ENCODE measurements at regions not wholly inside any gene's neighbourhood (a gene's known extent, or its start where the extent isn't known, plus 50 kb on each side); places are given as distances from the start of the nearest gene placed in this dataset.
A peak's percentile ranks its signal among the peaks of the same experiment; 100 is the strongest.
"Not testable (repeated sequence)": the region's sequence is repeated elsewhere in the genome, so short reads cannot be mapped to it uniquely, and the experiment has no call there.

DNA sequence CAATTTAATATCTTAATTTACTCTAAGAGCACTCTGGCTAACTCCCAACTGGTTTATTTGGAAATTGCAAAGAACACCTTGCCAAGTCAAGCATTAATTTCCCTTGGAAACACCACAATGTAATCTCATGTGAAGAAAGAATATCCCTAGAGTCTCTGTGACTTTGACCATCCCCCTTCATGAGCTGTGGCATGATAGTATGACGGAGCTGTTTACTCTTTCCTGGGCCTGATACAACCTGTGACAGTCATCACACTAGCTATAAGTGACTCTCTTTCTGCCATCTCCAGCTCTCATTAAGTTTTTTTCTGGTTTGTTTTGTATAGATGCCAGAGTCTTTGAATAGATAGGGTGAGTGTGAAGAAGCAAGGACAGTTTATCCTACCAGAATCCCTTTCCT lies 470.3 kb upstream of the JARID2 start:
- H2AFZ ChIP-seq (ENCODE audit: low read length): no peak overlapping the region
- H2BK120ac ChIP-seq (ENCODE audit: low read depth, low read length): no peak overlapping the region
- H2AK5ac ChIP-seq (ENCODE audit: low read depth, low read length): no peak overlapping the region
- H3K4ac ChIP-seq (ENCODE audit: low read length): no peak overlapping the region
- H3K36me3 ChIP-seq (replicated peaks in 1 of 2; ENCODE audit: control insufficient read depth in 2 of 2, insufficient read depth in 2 of 2, low read length in 2 of 2): no peaks in the 10 kb centered on the region
- no peak overlapping the region for H2BK12ac ChIP-seq (ENCODE audit: low read length)
- H3K23ac ChIP-seq (ENCODE audit: low read depth, low read length, poor library complexity): no peak overlapping the region
- no peaks in the 10 kb centered on the region for H3K79me1 ChIP-seq (ENCODE audit: low read depth, low read length)
- H3K18ac ChIP-seq (ENCODE audit: low read length): no peak overlapping the region
- no peak overlapping the region for H4K91ac ChIP-seq (ENCODE audit: low read depth, low read length, poor library complexity)
- no peak overlapping the region for H3K4me3 ChIP-seq (ENCODE audit: low read length in 2 of 2)
- H2BK5ac ChIP-seq (ENCODE audit: low read length): no peak overlapping the region
- H3K4me1 ChIP-seq (ENCODE audit: control insufficient read depth in 2 of 2, insufficient read depth in 1 of 2, low read depth in 1 of 2, low read length in 2 of 2): peaks cover 16 to 20% of the 10 kb centered on the region in 2 donors
- no peaks in the 10 kb centered on the region for H3K27me3 ChIP-seq (ENCODE audit: control insufficient read depth in 3 of 3, insufficient read depth in 3 of 3, low read depth in 1 of 3, low read length in 3 of 3)
- H3K9ac ChIP-seq (ENCODE audit: low read depth, low read length, poor library complexity): no peak overlapping the region
- H3K9me3 ChIP-seq (replicated peaks in 1 of 2; ENCODE audit: control insufficient read depth in 2 of 2, insufficient read depth in 1 of 2, low read depth in 1 of 2, low read length in 2 of 2): peaks cover 0 to 16% of the 10 kb centered on the region in 2 donors
- H2BK15ac ChIP-seq (ENCODE audit: low read length): no peak overlapping the region
- H4K8ac ChIP-seq (ENCODE audit: low read depth, low read length): no peak overlapping the region
- no peak overlapping the region for H3K14ac ChIP-seq (ENCODE audit: low read length)
- no peak for DNase-seq (ENCODE audit: low spot score)
- no peak overlapping the region for H3K4me2 ChIP-seq (ENCODE audit: insufficient read depth, low read length, poor library complexity, severe bottlenecking)
- no CpG with 5 or more reads among the region's 1 CpG for WGBS, 2 donors (ENCODE audit: extremely low coverage in 2 of 2, insufficient read length in 2 of 2, insufficient replicate concordance in 1 of 2)
- no peak overlapping the region for H3K27ac ChIP-seq (replicated peaks; ENCODE audit: low read length)

DNA sequence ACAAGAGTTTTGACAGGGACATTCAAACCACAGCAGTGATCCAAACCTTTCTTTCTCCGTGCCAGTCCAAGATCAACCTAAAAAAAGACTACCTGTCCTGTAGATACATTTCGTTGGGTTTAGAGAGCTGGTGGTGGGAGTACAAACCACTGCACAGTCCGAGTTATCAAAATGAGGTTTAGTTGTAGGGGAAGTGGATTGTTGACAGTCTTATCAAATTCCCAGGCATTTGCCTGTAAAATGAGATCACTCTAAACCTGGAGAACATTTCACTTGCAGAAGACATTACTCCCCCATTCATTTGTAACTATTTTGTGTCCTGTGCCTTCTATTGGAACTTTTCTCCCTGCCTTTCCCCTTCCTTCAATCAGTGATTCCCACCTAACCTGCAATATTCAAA lies 469.6 kb upstream of the JARID2 start:
- Histone ChIP-seq H3K18ac (ENCODE audit: low read length) (no peak overlapping the region), H3K9me3 (replicated peaks in 1 of 2; ENCODE audit: control insufficient read depth in 2 of 2, insufficient read depth in 1 of 2, low read depth in 1 of 2, low read length in 2 of 2) (peaks cover 0 to 16% of the 10 kb centered on the region in 2 donors), H3K23ac (ENCODE audit: low read depth, low read length, poor library complexity) (no peak overlapping the region), H3K27ac (replicated peaks; ENCODE audit: low read length) (peak overlapping the region; percentile 40), H3K4ac (ENCODE audit: low read length) (no peak overlapping the region), H2BK12ac (ENCODE audit: low read length) (no peak overlapping the region), H2AK5ac (ENCODE audit: low read depth, low read length) (no peak overlapping the region), H2AFZ (ENCODE audit: low read length) (no peak overlapping the region), H3K4me2 (ENCODE audit: insufficient read depth, low read length, poor library complexity, severe bottlenecking) (no peak overlapping the region), H3K14ac (ENCODE audit: low read length) (no peak overlapping the region), H2BK120ac (ENCODE audit: low read depth, low read length) (no peak overlapping the region), H2BK15ac (ENCODE audit: low read length) (no peak overlapping the region), H3K4me1 (ENCODE audit: control insufficient read depth in 2 of 2, insufficient read depth in 1 of 2, low read depth in 1 of 2, low read length in 2 of 2) (peaks cover 11 to 20% of the 10 kb centered on the region in 2 donors), H4K91ac (ENCODE audit: low read depth, low read length, poor library complexity) (no peak overlapping the region), H3K79me1 (ENCODE audit: low read depth, low read length) (no peaks in the 10 kb centered on the region), H2BK5ac (ENCODE audit: low read length) (no peak overlapping the region), H3K9ac (ENCODE audit: low read depth, low read length, poor library complexity) (no peak overlapping the region), H3K36me3 (replicated peaks in 1 of 2; ENCODE audit: control insufficient read depth in 2 of 2, insufficient read depth in 2 of 2, low read length in 2 of 2) (no peaks in the 10 kb centered on the region), H3K27me3 (ENCODE audit: control insufficient read depth in 3 of 3, insufficient read depth in 3 of 3, low read depth in 1 of 3, low read length in 3 of 3) (no peaks in the 10 kb centered on the region), H3K4me3 (ENCODE audit: low read length in 2 of 2) (no peak overlapping the region), H4K8ac (ENCODE audit: low read depth, low read length) (no peak overlapping the region)
- no CpG with 5 or more reads among the region's 3 CpGs for WGBS, 2 donors (ENCODE audit: extremely low coverage in 2 of 2, insufficient read length in 2 of 2, insufficient replicate concordance in 1 of 2)
- no peak for DNase-seq (ENCODE audit: low spot score)

DNA sequence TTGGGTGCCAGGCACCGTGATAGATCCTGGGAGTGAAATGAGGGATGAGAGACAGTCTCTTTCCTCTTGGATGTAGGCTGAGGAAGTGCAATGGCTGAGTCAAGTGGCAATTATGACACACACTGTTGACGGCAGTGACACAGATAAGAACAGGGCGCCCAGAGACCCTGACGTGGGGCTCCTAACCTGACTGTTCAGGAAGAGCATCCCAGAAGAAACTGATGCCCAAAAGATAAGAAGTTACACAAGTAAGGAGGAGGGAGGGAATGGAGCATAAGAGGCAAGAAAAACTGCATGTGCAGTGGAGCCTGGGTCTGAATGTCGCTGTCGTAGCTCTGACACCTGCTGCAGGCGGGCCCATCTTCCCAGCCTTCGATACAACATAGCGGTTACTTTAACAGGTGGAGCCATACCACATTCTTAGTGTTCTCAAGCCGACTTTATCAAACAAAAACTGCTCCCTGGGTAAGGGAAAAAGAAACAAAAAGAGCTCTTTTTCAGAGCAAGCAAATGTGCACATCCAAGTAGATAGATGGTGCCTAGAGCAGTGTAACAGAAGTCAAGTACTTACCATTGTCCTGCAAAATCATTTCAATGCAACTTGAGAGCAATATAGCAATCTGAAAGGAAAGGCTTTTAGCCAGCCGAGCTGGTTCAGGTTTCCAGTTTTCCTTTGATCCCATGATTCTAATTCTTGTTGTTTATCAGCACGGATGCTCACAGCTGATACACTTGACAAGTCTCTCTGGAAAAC lies 463.9 kb upstream of the JARID2 start:
- no peaks in the 10 kb centered on the region for H3K27me3 ChIP-seq (ENCODE audit: control insufficient read depth in 3 of 3, insufficient read depth in 3 of 3, low read depth in 1 of 3, low read length in 3 of 3)
- H4K91ac ChIP-seq (ENCODE audit: low read depth, low read length, poor library complexity): no peak overlapping the region
- no peaks in the 10 kb centered on the region for H3K79me1 ChIP-seq (ENCODE audit: low read depth, low read length)
- H2AK5ac ChIP-seq (ENCODE audit: low read depth, low read length): peak overlapping the region; percentile 5
- H2BK5ac ChIP-seq (ENCODE audit: low read length): no peak overlapping the region
- no peak overlapping the region for H2BK12ac ChIP-seq (ENCODE audit: low read length)
- no peak overlapping the region for H3K4me3 ChIP-seq (ENCODE audit: low read length in 2 of 2)
- H3K4me1 ChIP-seq (ENCODE audit: control insufficient read depth in 2 of 2, insufficient read depth in 1 of 2, low read depth in 1 of 2, low read length in 2 of 2): peaks cover 23 to 30% of the 10 kb centered on the region in 2 donors
- no peak overlapping the region for H3K9ac ChIP-seq (ENCODE audit: low read depth, low read length, poor library complexity)
- H3K23ac ChIP-seq (ENCODE audit: low read depth, low read length, poor library complexity): no peak overlapping the region
- H3K9me3 ChIP-seq (replicated peaks in 1 of 2; ENCODE audit: control insufficient read depth in 2 of 2, insufficient read depth in 1 of 2, low read depth in 1 of 2, low read length in 2 of 2): peaks cover 0 to 3% of the 10 kb centered on the region in 2 donors
- H2BK15ac ChIP-seq (ENCODE audit: low read length): no peak overlapping the region
- no peak overlapping the region for H3K14ac ChIP-seq (ENCODE audit: low read length)
- no CpG with 5 or more reads among the region's 12 CpGs for WGBS, 2 donors (ENCODE audit: extremely low coverage in 2 of 2, insufficient read length in 2 of 2, insufficient replicate concordance in 1 of 2)
- H4K8ac ChIP-seq (ENCODE audit: low read depth, low read length): no peak overlapping the region
- DNase-seq (ENCODE audit: low spot score): no peak
- no peak overlapping the region for H3K27ac ChIP-seq (replicated peaks; ENCODE audit: low read length)
- H3K4me2 ChIP-seq (ENCODE audit: insufficient read depth, low read length, poor library complexity, severe bottlenecking): no peak overlapping the region
- no peak overlapping the region for H2AFZ ChIP-seq (ENCODE audit: low read length)
- no peak overlapping the region for H3K18ac ChIP-seq (ENCODE audit: low read length)
- H3K36me3 ChIP-seq (replicated peaks in 1 of 2; ENCODE audit: control insufficient read depth in 2 of 2, insufficient read depth in 2 of 2, low read length in 2 of 2): no peaks in the 10 kb centered on the region
- H2BK120ac ChIP-seq (ENCODE audit: low read depth, low read length): no peak overlapping the region
- no peak overlapping the region for H3K4ac ChIP-seq (ENCODE audit: low read length)

DNA sequence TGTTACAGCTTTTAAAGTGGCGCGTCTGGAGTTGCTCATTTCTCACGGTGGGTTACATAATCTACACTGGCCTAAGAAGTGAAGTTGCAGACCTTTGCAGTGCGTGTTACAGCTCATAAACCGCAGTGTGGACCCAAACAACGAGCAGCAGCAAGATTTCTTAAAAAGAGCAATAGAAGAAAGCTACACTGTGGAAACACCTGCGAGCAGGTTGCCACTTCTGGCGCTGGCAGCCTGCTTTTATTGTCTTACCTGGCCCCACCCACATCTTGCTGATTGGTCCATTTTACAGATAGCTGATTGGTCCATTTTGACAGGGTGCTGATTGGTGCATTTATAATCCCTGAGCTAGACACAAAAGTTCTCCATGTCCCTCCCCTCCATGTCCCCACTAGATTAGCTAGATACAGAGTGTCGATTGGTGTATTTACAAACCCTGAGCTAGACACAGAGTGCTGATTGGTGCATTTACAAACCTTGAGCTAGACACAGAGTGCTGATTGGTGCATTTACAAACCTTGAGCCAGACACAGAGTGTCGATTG lies 462.9 kb upstream of the JARID2 start:
- peaks cover 23 to 30% of the 10 kb centered on the region in 2 donors for H3K4me1 ChIP-seq (ENCODE audit: control insufficient read depth in 2 of 2, insufficient read depth in 1 of 2, low read depth in 1 of 2, low read length in 2 of 2)
- peak overlapping the region; percentile 49 for H2BK120ac ChIP-seq (ENCODE audit: low read depth, low read length)
- H3K4me3 ChIP-seq (ENCODE audit: low read length in 2 of 2); H3K4me2 ChIP-seq (ENCODE audit: insufficient read depth, low read length, poor library complexity, severe bottlenecking); H3K9ac ChIP-seq (ENCODE audit: low read depth, low read length, poor library complexity); H3K27me3 ChIP-seq (ENCODE audit: control insufficient read depth in 3 of 3, insufficient read depth in 3 of 3, low read depth in 1 of 3, low read length in 3 of 3); H3K4ac ChIP-seq (ENCODE audit: low read length); H2BK12ac ChIP-seq (ENCODE audit: low read length); H3K18ac ChIP-seq (ENCODE audit: low read length); H4K91ac ChIP-seq (ENCODE audit: low read depth, low read length, poor library complexity); H3K23ac ChIP-seq (ENCODE audit: low read depth, low read length, poor library complexity); H2BK15ac ChIP-seq (ENCODE audit: low read length); H3K36me3 ChIP-seq (replicated peaks in 1 of 2; ENCODE audit: control insufficient read depth in 2 of 2, insufficient read depth in 2 of 2, low read length in 2 of 2); H2AFZ ChIP-seq (ENCODE audit: low read length); H3K9me3 ChIP-seq (replicated peaks in 1 of 2; ENCODE audit: control insufficient read depth in 2 of 2, insufficient read depth in 1 of 2, low read depth in 1 of 2, low read length in 2 of 2); H2BK5ac ChIP-seq (ENCODE audit: low read length); DNase-seq (ENCODE audit: low spot score); H3K79me1 ChIP-seq (ENCODE audit: low read depth, low read length); H3K14ac ChIP-seq (ENCODE audit: low read length); H3K27ac ChIP-seq (replicated peaks; ENCODE audit: low read length); H4K8ac ChIP-seq (ENCODE audit: low read depth, low read length): not testable (repeated sequence)
- H2AK5ac ChIP-seq (ENCODE audit: low read depth, low read length): peak overlapping the region; percentile 74
- WGBS, 2 donors (ENCODE audit: extremely low coverage in 2 of 2, insufficient read length in 2 of 2, insufficient replicate concordance in 1 of 2): no CpG with 5 or more reads among the region's 10 CpGs
